IMR-90 (cell line): ENCODE measurements at regions not wholly inside any gene's neighbourhood (a gene's known extent, or its start where the extent isn't known, plus 50 kb on each side); places are given as distances from the start of the nearest gene placed in this dataset.

ENCODE experiments used
- ATAC-seq: fragments of 200-7000 bp; cut with Tn5 transposase; 2 replicates; pipeline ENCODE4 v1.9.1; 2020; ENCODE audit warnings: low read depth, mild to moderate bottlenecking, moderate library complexity
- BruUV-seq: library from RNA; stranded (reverse); fragments of 400-500 nt; replicated peaks from 2 replicates; lab custom pipeline; 2021; lab: Mats Ljungman, UMichigan
- CTCF ChIA-PET: fragments of 300-600 bp; formaldehyde crosslinking; extraction: SDS; loops from one replicate; lab custom pipeline; 2021; ENCODE audit warnings: antibody characterized with exemption; lab: Yijun Ruan, JAX
- POLR2A ChIA-PET: fragments of 300-600 bp; sonication (Branson Sonifier 250); formaldehyde crosslinking; loops from one replicate; lab custom pipeline; 2022; ENCODE audit warnings: antibody characterized with exemption; ENCODE audit not compliant: unreplicated experiment; lab: Charles Lee
- DNase-seq: peaks from one replicate; pipeline ENCODE4 v3.0.0; 2013
- H2AFZ ChIP-seq: replicated peaks from 2 replicates; pipeline ENCODE3; 2013; ENCODE audit warnings: low read length, mild to moderate bottlenecking; ENCODE audit not compliant: poor library complexity
- H2AK5ac ChIP-seq: 2 replicates; pipeline ENCODE4 v1.6.1; 2013; ENCODE audit warnings: low read depth, low read length, inconsistent platforms
- H2AK9ac ChIP-seq: replicated peaks from 2 replicates; pipeline ENCODE3; 2013; ENCODE audit warnings: mild to moderate bottlenecking, low read depth, low read length, moderate library complexity; ENCODE audit not compliant: poor library complexity
- H2BK120ac ChIP-seq: 2 replicates; pipeline ENCODE4 v1.6.1; 2013; ENCODE audit warnings: low read depth, low read length, inconsistent platforms
- H2BK15ac ChIP-seq: 3 replicates; pipeline ENCODE4 v1.6.1; 2013; ENCODE audit warnings: low read depth, low read length, inconsistent platforms
- H2BK20ac ChIP-seq: 2 replicates; pipeline ENCODE4 v1.6.1; 2013; ENCODE audit warnings: low read depth, mild to moderate bottlenecking, inconsistent platforms, low read length, moderate library complexity
- H2BK5ac ChIP-seq: 2 replicates; pipeline ENCODE4 v1.6.1; 2013; ENCODE audit warnings: mild to moderate bottlenecking, low read depth, low read length, inconsistent platforms; ENCODE audit not compliant: poor library complexity, severe bottlenecking
- H3K14ac ChIP-seq: replicated peaks from 2 replicates; pipeline ENCODE4 v1.6.1; 2013; ENCODE audit warnings: low read depth, low read length, inconsistent platforms
- H3K18ac ChIP-seq: 2 replicates; pipeline ENCODE4 v1.6.1; 2013; ENCODE audit warnings: low read depth, low read length, control low read depth
- H3K23ac ChIP-seq: 2 replicates; pipeline ENCODE4 v1.6.1; 2013; ENCODE audit warnings: low read depth, low read length, inconsistent platforms
- H3K27ac ChIP-seq: 2 replicates; pipeline ENCODE4 v1.5.1; 2013; ENCODE audit warnings: mild to moderate bottlenecking, control low read depth, low read length; ENCODE audit not compliant: insufficient read depth
- H3K27me3 ChIP-seq: 2 replicates; pipeline ENCODE4 v1.6.1; 2013; ENCODE audit warnings: low read length; ENCODE audit not compliant: control insufficient read depth, insufficient read depth
- H3K36me3 ChIP-seq: 2 replicates; pipeline ENCODE4 v1.6.1; 2013; ENCODE audit warnings: low read length, mixed read lengths; ENCODE audit not compliant: control insufficient read depth, insufficient read depth
- H3K4ac ChIP-seq: 2 replicates; pipeline ENCODE4 v1.6.1; 2013; ENCODE audit warnings: low read depth, low read length, inconsistent platforms
- H3K4me1 ChIP-seq: 2 replicates; pipeline ENCODE4 v1.6.1; 2013; ENCODE audit warnings: low read length, mixed read lengths; ENCODE audit not compliant: control insufficient read depth, insufficient read depth
- H3K4me2 ChIP-seq: 2 replicates; pipeline ENCODE4 v1.6.1; 2013; ENCODE audit warnings: low read depth, mild to moderate bottlenecking, control low read depth, low read length, moderate library complexity
- H3K4me3 ChIP-seq: 2 replicates; pipeline ENCODE4 v1.5.1; 2013; ENCODE audit warnings: low read depth, mild to moderate bottlenecking, control low read depth, low read length, moderate library complexity; ENCODE audit not compliant: insufficient read depth
- H3K56ac ChIP-seq: 2 replicates; pipeline ENCODE4 v1.6.1; 2013; ENCODE audit warnings: low read length, inconsistent platforms; ENCODE audit not compliant: insufficient read depth; ENCODE audit errors: extremely low read depth
- H3K79me1 ChIP-seq, 2 experiments: 2 replicates each; pipeline ENCODE4 v1.6.1; 2013; ENCODE audit warnings: low read length in 2 of 2, inconsistent platforms in 1 of 2, low read depth in 1 of 2
- H3K9ac ChIP-seq: 2 replicates; pipeline ENCODE4 v1.6.1; 2013; ENCODE audit warnings: low read depth, low read length, control low read depth
- H3K9me1 ChIP-seq: 2 replicates; pipeline ENCODE4 v1.6.1; 2013; ENCODE audit warnings: low read length, inconsistent platforms; ENCODE audit not compliant: insufficient read depth
- H3K9me3 ChIP-seq: 2 replicates; pipeline ENCODE4 v1.6.1; 2013; ENCODE audit warnings: low read length; ENCODE audit not compliant: control insufficient read depth, insufficient read depth
- H4K20me1 ChIP-seq: 2 replicates; pipeline ENCODE4 v1.6.1; 2013; ENCODE audit warnings: low read length, inconsistent platforms; ENCODE audit not compliant: insufficient read depth
- H4K5ac ChIP-seq: 2 replicates; pipeline ENCODE4 v1.6.1; 2013; ENCODE audit warnings: mild to moderate bottlenecking, low read depth, low read length, control low read depth
- H4K8ac ChIP-seq, 2 experiments: 2 replicates each; pipeline ENCODE4 v1.6.1; 2013; ENCODE audit warnings: low read depth in 2 of 2, low read length in 2 of 2, control low read depth in 1 of 2, inconsistent platforms in 1 of 2
- H4K91ac ChIP-seq: 2 replicates; pipeline ENCODE4 v1.6.1; 2013; ENCODE audit warnings: low read depth, low read length, inconsistent platforms; ENCODE audit not compliant: insufficient read depth
- BHLHE40 ChIP-seq: fragments of 150-350 bp; IDR thresholded peaks from 2 replicates; pipeline ENCODE4 v1.6.1; 2016; ENCODE audit warnings: mild to moderate bottlenecking, low read depth, low read length
- CEBPB ChIP-seq: IDR thresholded peaks from 2 replicates; pipeline ENCODE4 v1.6.1; 2012; ENCODE audit warnings: low read depth, low read length, improper control_type of control experiment
- CHD1 ChIP-seq: IDR thresholded peaks from 2 replicates; pipeline ENCODE4 v1.6.1; 2012; ENCODE audit warnings: low read depth, low read length, improper control_type of control experiment
- CTCF ChIP-seq: conservative IDR thresholded peaks from 2 replicates; pipeline ENCODE4 v1.5.1; 2012; ENCODE audit warnings: mild to moderate bottlenecking, low read depth, low read length, improper control_type of control experiment
- ELK1 ChIP-seq: fragments of 150-350 bp; IDR thresholded peaks from 2 replicates; pipeline ENCODE4 v1.6.1; 2016; ENCODE audit warnings: low read depth, mild to moderate bottlenecking, low read length, moderate library complexity, borderline replicate concordance
- FOS ChIP-seq: fragments of 150-350 bp; IDR thresholded peaks from 2 replicates; pipeline ENCODE4 v1.6.1; 2016; ENCODE audit warnings: low read depth, low read length
- MAFK ChIP-seq: IDR thresholded peaks from 2 replicates; pipeline ENCODE4 v1.6.1; 2012; ENCODE audit warnings: low read depth, low read length, improper control_type of control experiment
- MAZ ChIP-seq: IDR thresholded peaks from 2 replicates; pipeline ENCODE4 v1.6.1; 2012; ENCODE audit warnings: low read depth, mild to moderate bottlenecking, low read length, improper control_type of control experiment, moderate library complexity, borderline replicate concordance
- MXI1 ChIP-seq: IDR thresholded peaks from 2 replicates; pipeline ENCODE4 v1.6.1; 2012; ENCODE audit warnings: low read depth, mild to moderate bottlenecking, low read length, moderate library complexity, borderline replicate concordance
- NFE2L2 ChIP-seq: fragments of 150-350 bp; IDR thresholded peaks from 2 replicates; pipeline ENCODE4 v1.6.1; 2016; ENCODE audit warnings: low read depth, mild to moderate bottlenecking, low read length
- POLR2A ChIP-seq: IDR thresholded peaks from 2 replicates; pipeline ENCODE4 v1.6.1; 2012; ENCODE audit warnings: mild to moderate bottlenecking, low read depth, low read length
- RAD21 ChIP-seq: IDR thresholded peaks from 2 replicates; pipeline ENCODE4 v1.6.1; 2012; ENCODE audit warnings: low read length, improper control_type of control experiment
- RCOR1 ChIP-seq: IDR thresholded peaks from 2 replicates; pipeline ENCODE4 v1.6.1; 2012; ENCODE audit warnings: mild to moderate bottlenecking, low read length, improper control_type of control experiment; ENCODE audit not compliant: insufficient replicate concordance
- RFX5 ChIP-seq: IDR thresholded peaks from 2 replicates; pipeline ENCODE4 v1.8.0; 2012; ENCODE audit warnings: low read depth, mild to moderate bottlenecking, low read length, moderate library complexity
- SMC3 ChIP-seq: fragments of 150-350 bp; IDR thresholded peaks from 2 replicates; pipeline ENCODE4 v1.6.1; 2016; ENCODE audit warnings: low read depth, mild to moderate bottlenecking, antibody characterized with exemption, low read length, moderate library complexity
- WGBS, 2 experiments: methylation state at CpG; one replicate each; pipeline versions ENCODE4 v1.1.5 to v1.1.7; 2013; ENCODE audit warnings: missing lambda C conversion rate in 2 of 2; ENCODE audit not compliant: insufficient read length in 1 of 2; ENCODE audit errors: extremely low coverage in 2 of 2; 5-methylcytosine and 5-hydroxymethylcytosine counted together
- dilution Hi-C: fragments of 300-500 bp; cut with HindIII; formaldehyde crosslinking; loops from one replicate; pipeline ENCODE4 v1.14.3; 2018; ENCODE audit warnings: low sequenced_read_pairs; ENCODE audit not compliant: unreplicated experiment
- in situ Hi-C: fragments of 300-500 bp; cut with MboI; formaldehyde crosslinking; loops from 3 replicates; pipeline ENCODE4 v1.14.3; 2019; ENCODE audit warnings: low sequenced_read_pairs, inconsistent platforms, mixed read lengths
- intact Hi-C: fragments of 100-400 bp; cut with micrococcal nuclease; formaldehyde crosslinking; loops from 2 replicates; pipeline ENCODE4 v1.10.0; 2022
- TF ChIP-seq, protein P1 (sequence below): fragments of 150-350 bp; IDR thresholded peaks from 2 replicates; pipeline ENCODE4 v1.6.1; 2017; ENCODE audit warnings: mild to moderate bottlenecking, antibody characterized with exemption, low read length, low read depth

DNA sequence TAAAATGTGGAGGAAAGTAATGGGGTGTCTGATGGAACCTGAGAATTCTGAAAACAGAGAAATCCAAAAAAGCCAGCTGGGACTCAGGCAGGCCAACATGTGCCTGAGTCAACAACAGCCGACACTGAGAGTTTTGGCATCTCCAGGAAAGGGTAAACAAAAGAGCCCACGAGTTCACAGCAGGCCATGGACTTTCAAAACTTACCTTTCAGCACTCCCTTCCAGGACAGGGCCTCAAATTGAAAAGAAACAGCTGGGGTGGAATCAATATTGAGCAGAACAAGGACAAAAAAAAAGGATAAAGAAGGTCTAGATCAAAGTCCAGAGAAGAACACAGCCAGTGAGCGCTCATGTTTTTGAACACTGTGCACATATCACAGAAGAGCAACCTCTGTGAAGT lies 735.4 kb upstream of the GRM7 start:
- no peak overlapping the region for H2BK15ac ChIP-seq
- no peak overlapping the region for H3K14ac ChIP-seq
- TF ChIP-seq MAFK: no peak
- no peak for TF ChIP-seq NFE2L2
- no peak for TF ChIP-seq ELK1
- TF ChIP-seq RAD21: no peak
- TF ChIP-seq CHD1: no peak
- TF ChIP-seq RFX5: no peak
- TF ChIP-seq BHLHE40: no peak
- no peak for TF ChIP-seq CTCF
- no peak for TF ChIP-seq CEBPB
- no peak for TF ChIP-seq MAZ
- no peak for TF ChIP-seq FOS
- no peak for TF ChIP-seq POLR2A
- no peak for TF ChIP-seq SMC3
- TF ChIP-seq, protein P1, sequence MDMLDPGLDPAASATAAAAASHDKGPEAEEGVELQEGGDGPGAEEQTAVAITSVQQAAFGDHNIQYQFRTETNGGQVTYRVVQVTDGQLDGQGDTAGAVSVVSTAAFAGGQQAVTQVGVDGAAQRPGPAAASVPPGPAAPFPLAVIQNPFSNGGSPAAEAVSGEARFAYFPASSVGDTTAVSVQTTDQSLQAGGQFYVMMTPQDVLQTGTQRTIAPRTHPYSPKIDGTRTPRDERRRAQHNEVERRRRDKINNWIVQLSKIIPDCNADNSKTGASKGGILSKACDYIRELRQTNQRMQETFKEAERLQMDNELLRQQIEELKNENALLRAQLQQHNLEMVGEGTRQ: no peak
- no peak for TF ChIP-seq RCOR1
- no peak for TF ChIP-seq MXI1
- dilution Hi-C loops (no loop called here), in situ Hi-C loops (no loop called here), intact Hi-C loops (no loop called here)
- H2BK5ac ChIP-seq: no peak overlapping the region
- H3K4ac ChIP-seq: no peak overlapping the region
- no peak overlapping the region for H2AK9ac ChIP-seq
- H2BK120ac ChIP-seq: no peak overlapping the region
- H2AFZ ChIP-seq: no peak overlapping the region
- POLR2A ChIA-PET: no interaction called here
- WGBS, 2 experiments: no CpG with 5 or more reads among the region's 3 CpGs
- ATAC-seq: no peak
- no TSS peak for BruUV-seq
- no peak overlapping the region for H3K4me3 ChIP-seq
- no peaks in the 10 kb centered on the region for H3K27me3 ChIP-seq
- CTCF ChIA-PET: no interaction called here
- H3K9me3 ChIP-seq: peaks cover 6% of the 10 kb centered on the region
- H3K9me1 ChIP-seq: no peaks in the 10 kb centered on the region
- H3K4me2 ChIP-seq: no peak overlapping the region
- H4K20me1 ChIP-seq: no peaks in the 10 kb centered on the region
- H3K27ac ChIP-seq: no peak overlapping the region
- H3K18ac ChIP-seq: no peak overlapping the region
- no peak overlapping the region for H3K9ac ChIP-seq
- H3K4me1 ChIP-seq: no peaks in the 10 kb centered on the region
- no peak overlapping the region for H2BK20ac ChIP-seq
- no peaks in the 10 kb centered on the region for H3K79me1 ChIP-seq
- no peak overlapping the region for H2AK5ac ChIP-seq
- H3K23ac ChIP-seq: no peak overlapping the region
- no peak overlapping the region for H4K91ac ChIP-seq
- no peaks in the 10 kb centered on the region for H3K36me3 ChIP-seq
- H4K5ac ChIP-seq: no peak overlapping the region
- H4K8ac ChIP-seq: no peak overlapping the region
- no peak for DNase-seq
- H3K56ac ChIP-seq: no peak overlapping the region
